ENCODE measurements at regions not wholly inside any gene's neighbourhood (a gene's known extent, or its start where the extent isn't known, plus 50 kb on each side); places are given as distances from the start of the nearest gene placed in this dataset.

GRCh38 chr3:177317247-177317646 lies 120.0 kb upstream of the TBL1XR1 start:
- TF ChIP-seq YY1 (IDR thresholded peaks at IDR 0.05) (no peak), CTCF (IDR thresholded peaks at IDR 0.05; ENCODE audit: low read depth, low read length, missing input control) (no peak), ZBTB33 (IDR thresholded peaks at IDR 0.05) (no peak), REST (IDR thresholded peaks at IDR 0.05) (no peak), FOXA2 (IDR thresholded peaks at IDR 0.05) (no peak)
